Trophoblast cell (in vitro differentiated cells and primary cell): ENCODE measurements at regions not wholly inside any gene's neighbourhood (a gene's known extent, or its start where the extent isn't known, plus 50 kb on each side); places are given as distances from the start of the nearest gene placed in this dataset.

Source experiments
- DNase-seq, 2 donors: peaks; one replicate each; pipeline ENCODE4 v3.0.0-alpha.2; 2016
- H2AFZ ChIP-seq: 2 replicates; pipeline ENCODE4 v1.6.1; 2013; ENCODE audit warnings: low read length, moderate library complexity, mild to moderate bottlenecking; ENCODE audit not compliant: insufficient read depth, poor library complexity
- H2AK5ac ChIP-seq: 2 replicates; pipeline ENCODE4 v1.6.1; 2013; ENCODE audit warnings: mild to moderate bottlenecking, low read length
- H2BK120ac ChIP-seq: 2 replicates; pipeline ENCODE4 v1.6.1; 2013; ENCODE audit warnings: low read length, mild to moderate bottlenecking, moderate library complexity; ENCODE audit not compliant: insufficient read depth, poor library complexity
- H2BK12ac ChIP-seq: 2 replicates; pipeline ENCODE4 v1.6.1; 2013; ENCODE audit warnings: mild to moderate bottlenecking, low read length, moderate library complexity
- H2BK5ac ChIP-seq: 2 replicates; pipeline ENCODE4 v1.6.1; 2013; ENCODE audit warnings: low read length, low read depth, moderate library complexity, mild to moderate bottlenecking; ENCODE audit not compliant: poor library complexity
- H3K14ac ChIP-seq: 2 replicates; pipeline ENCODE4 v1.6.1; 2013; ENCODE audit warnings: mild to moderate bottlenecking, low read length
- H3K18ac ChIP-seq: 2 replicates; pipeline ENCODE4 v1.6.1; 2013; ENCODE audit warnings: mild to moderate bottlenecking, low read length
- H3K23ac ChIP-seq: 2 replicates; pipeline ENCODE4 v1.6.1; 2013; ENCODE audit warnings: low read length
- H3K27ac ChIP-seq: 2 replicates; pipeline ENCODE4 v1.5.1; 2013; ENCODE audit warnings: low read depth, mild to moderate bottlenecking, inconsistent platforms, low read length, moderate library complexity
- H3K27me3 ChIP-seq: 2 replicates; pipeline ENCODE4 v1.6.1; 2013; ENCODE audit warnings: inconsistent platforms, mild to moderate bottlenecking, low read length, moderate library complexity; ENCODE audit not compliant: insufficient read depth
- H3K36me3 ChIP-seq, 2 experiments: 1 replicate in 1 of 2; 2 replicates in 1 of 2; pipeline ENCODE4 v1.6.1; 2013; ENCODE audit warnings: low read length in 2 of 2, mild to moderate bottlenecking in 2 of 2, moderate library complexity in 1 of 2; ENCODE audit not compliant: insufficient read depth in 2 of 2, control insufficient read depth in 1 of 2
- H3K4ac ChIP-seq: 2 replicates; pipeline ENCODE4 v1.6.1; 2013; ENCODE audit warnings: low read depth, mild to moderate bottlenecking, low read length, moderate library complexity
- H3K4me1 ChIP-seq, 2 experiments: 1 replicate in 1 of 2; 2 replicates in 1 of 2; pipeline ENCODE4 v1.6.1; 2013; ENCODE audit warnings: low read length in 2 of 2, mild to moderate bottlenecking in 2 of 2, moderate library complexity in 1 of 2; ENCODE audit not compliant: insufficient read depth in 2 of 2, control insufficient read depth in 1 of 2
- H3K4me2 ChIP-seq: 2 replicates; pipeline ENCODE4 v1.6.1; 2013; ENCODE audit warnings: inconsistent platforms, mild to moderate bottlenecking, low read length, moderate library complexity
- H3K4me3 ChIP-seq: 2 replicates; pipeline ENCODE4 v1.5.1; 2013; ENCODE audit warnings: mild to moderate bottlenecking, low read depth, low read length, inconsistent platforms
- H3K79me1 ChIP-seq: one replicate; pipeline ENCODE4 v1.6.1; 2013; ENCODE audit warnings: low read length
- H3K79me2 ChIP-seq: 2 replicates; pipeline ENCODE4 v1.6.1; 2013; ENCODE audit warnings: low read length, mild to moderate bottlenecking; ENCODE audit not compliant: control insufficient read depth, insufficient read depth, poor library complexity
- H3K9ac ChIP-seq: 2 replicates; pipeline ENCODE4 v1.6.1; 2013; ENCODE audit warnings: mild to moderate bottlenecking, low read length
- H3K9me3 ChIP-seq: 2 replicates; pipeline ENCODE4 v1.6.1; 2013; ENCODE audit warnings: low read depth, mild to moderate bottlenecking, control low read depth, inconsistent platforms, low read length; ENCODE audit not compliant: insufficient read depth
- H4K12ac ChIP-seq: 2 replicates; pipeline ENCODE4 v1.6.1; 2013; ENCODE audit warnings: low read depth, mild to moderate bottlenecking, low read length, moderate library complexity
- H4K8ac ChIP-seq: 2 replicates; pipeline ENCODE4 v1.6.1; 2013; ENCODE audit warnings: low read depth, mild to moderate bottlenecking, low read length, moderate library complexity
- H4K91ac ChIP-seq: one replicate; pipeline ENCODE4 v1.6.1; 2013; ENCODE audit warnings: low read depth, mild to moderate bottlenecking, low read length, moderate library complexity
- WGBS: extraction: QIAGEN DNeasy Blood & Tissue Kit; methylation state at CpG from one replicate; pipeline ENCODE4 v1.1.7; 2013; ENCODE audit warnings: missing lambda C conversion rate; ENCODE audit not compliant: insufficient read length, insufficient coverage; ENCODE audit errors: extremely low coverage; 5-methylcytosine and 5-hydroxymethylcytosine counted together

DNA sequence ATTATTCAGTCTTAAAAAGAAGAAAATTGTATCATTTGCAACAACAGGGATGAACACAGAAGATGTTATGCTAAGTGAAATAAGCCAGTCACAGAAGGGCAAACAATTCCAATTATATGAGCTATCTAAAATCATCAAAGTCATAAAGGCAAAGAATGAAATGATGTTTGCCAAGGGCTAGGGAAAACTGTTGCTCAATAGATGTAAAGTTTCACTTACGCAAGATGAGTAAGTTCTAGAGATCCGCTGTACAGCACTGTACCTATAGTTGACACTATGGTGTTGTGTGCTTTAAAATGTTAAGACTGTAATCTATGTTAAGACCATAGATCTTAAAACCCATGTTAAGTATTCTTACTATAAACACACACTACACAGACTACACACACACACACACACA is 904.6 kb upstream of the LRRN3 start:
- Histone ChIP-seq H3K18ac (no peak overlapping the region), H3K9ac (no peak overlapping the region), H3K9me3 (no peaks in the 10 kb centered on the region), H3K27ac (no peak overlapping the region), H3K4me1 (no peaks in the 10 kb centered on the region), H2AK5ac (no peak overlapping the region), H4K8ac (no peak overlapping the region), H3K36me3 (no peaks in the 10 kb centered on the region), H3K23ac (no peak overlapping the region), H3K79me1 (no peaks in the 10 kb centered on the region), H2BK12ac (no peak overlapping the region), H2BK5ac (no peak overlapping the region), H3K4me3 (no peak overlapping the region), H2BK120ac (no peak overlapping the region), H4K12ac (no peak overlapping the region), H3K27me3 (no peaks in the 10 kb centered on the region), H3K14ac (no peak overlapping the region), H2AFZ (no peak overlapping the region), H3K4ac (no peak overlapping the region), H4K91ac (no peak overlapping the region), H3K4me2 (no peak overlapping the region), H3K79me2 (no peaks in the 10 kb centered on the region)
- no CpG with 5 or more reads among the region's 2 CpGs for WGBS
- DNase-seq, result peak; percentile 0 to 61

GRCh38 chr7:110187877-110188554 is 902.9 kb upstream of the LRRN3 start:
- no peak overlapping the region for H3K27ac ChIP-seq
- H3K4ac ChIP-seq, result no peak overlapping the region
- H2BK5ac ChIP-seq, result no peak overlapping the region
- H3K14ac ChIP-seq, result no peak overlapping the region
- no peak overlapping the region for H2BK120ac ChIP-seq
- no peaks in the 10 kb centered on the region for H3K36me3 ChIP-seq
- no CpG with 5 or more reads among the region's 3 CpGs for WGBS
- H3K23ac ChIP-seq, result no peak overlapping the region
- H2AFZ ChIP-seq, result no peak overlapping the region
- no peak overlapping the region for H4K91ac ChIP-seq
- H3K4me3 ChIP-seq, result no peak overlapping the region
- no peaks in the 10 kb centered on the region for H3K79me1 ChIP-seq
- H3K4me2 ChIP-seq, result no peak overlapping the region
- no peak overlapping the region for H4K8ac ChIP-seq
- H3K9me3 ChIP-seq, result no peaks in the 10 kb centered on the region
- H2BK12ac ChIP-seq, result no peak overlapping the region
- no peaks in the 10 kb centered on the region for H3K4me1 ChIP-seq
- no peak overlapping the region for H2AK5ac ChIP-seq
- no peaks in the 10 kb centered on the region for H3K79me2 ChIP-seq
- no peak for DNase-seq
- no peaks in the 10 kb centered on the region for H3K27me3 ChIP-seq
- no peak overlapping the region for H3K9ac ChIP-seq
- no peak overlapping the region for H4K12ac ChIP-seq
- H3K18ac ChIP-seq, result no peak overlapping the region

DNA sequence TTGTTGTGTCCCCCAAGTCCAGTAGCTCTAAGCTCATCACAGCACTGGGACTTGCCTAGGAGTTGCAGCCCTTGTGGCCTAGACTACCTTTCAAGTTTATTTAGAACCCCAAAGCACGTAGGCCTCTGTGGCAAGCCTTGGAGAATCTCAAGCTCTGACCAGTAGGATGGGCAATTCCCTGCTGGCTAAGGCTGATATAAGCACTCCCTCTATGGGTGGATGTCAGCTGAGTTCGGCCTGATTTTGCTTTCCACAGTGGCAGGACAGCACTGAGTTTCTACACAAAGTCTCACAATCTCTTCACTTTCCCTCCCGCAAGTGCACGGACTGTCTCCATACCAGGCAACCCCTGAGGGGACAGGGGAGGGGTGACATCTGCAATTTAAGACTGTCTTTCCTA is 886.4 kb upstream of the LRRN3 start:
- Histone ChIP-seq H2AFZ (no peak overlapping the region), H3K4me2 (no peak overlapping the region), H2BK120ac (no peak overlapping the region), H2BK12ac (no peak overlapping the region), H3K18ac (no peak overlapping the region), H3K14ac (no peak overlapping the region), H3K79me2 (no peaks in the 10 kb centered on the region), H2BK5ac (no peak overlapping the region), H3K79me1 (no peaks in the 10 kb centered on the region), H4K91ac (no peak overlapping the region), H3K36me3 (no peaks in the 10 kb centered on the region), H4K12ac (no peak overlapping the region), H3K27ac (no peak overlapping the region), H3K4ac (no peak overlapping the region), H3K9ac (no peak overlapping the region), H3K4me1 (no peaks in the 10 kb centered on the region), H3K9me3 (no peaks in the 10 kb centered on the region), H3K27me3 (no peaks in the 10 kb centered on the region), H3K23ac (no peak overlapping the region), H2AK5ac (no peak overlapping the region), H4K8ac (no peak overlapping the region), H3K4me3 (no peak overlapping the region)
- WGBS, result no CpG with 5 or more reads among the region's 4 CpGs
- DNase-seq, result no peak

- Histone ChIP-seq H2BK12ac (no peak overlapping the region), H2BK120ac (no peak overlapping the region), H3K36me3 (no peaks in the 10 kb centered on the region), H3K27me3 (no peaks in the 10 kb centered on the region), H4K12ac (no peak overlapping the region), H3K27ac (no peak overlapping the region), H3K79me1 (no peaks in the 10 kb centered on the region), H2BK5ac (no peak overlapping the region), H3K4ac (no peak overlapping the region), H3K4me1 (no peaks in the 10 kb centered on the region), H3K4me3 (no peak overlapping the region), H2AFZ (no peak overlapping the region), H3K9ac (no peak overlapping the region), H2AK5ac (no peak overlapping the region), H3K9me3 (no peaks in the 10 kb centered on the region), H3K23ac (no peak overlapping the region), H3K14ac (no peak overlapping the region), H3K4me2 (no peak overlapping the region), H4K91ac (no peak overlapping the region), H3K18ac (no peak overlapping the region), H4K8ac (no peak overlapping the region), H3K79me2 (no peaks in the 10 kb centered on the region)
- no CpG with 5 or more reads among the region's 1 CpG for WGBS
- DNase-seq, result no peak
Observed at GRCh38 chr7:110205899-110206298, 885.0 kb upstream of the LRRN3 start.
